ENCODE measurements at regions not wholly inside any gene's neighbourhood (a gene's known extent, or its start where the extent isn't known, plus 50 kb on each side); places are given as distances from the start of the nearest gene placed in this dataset.

DNA sequence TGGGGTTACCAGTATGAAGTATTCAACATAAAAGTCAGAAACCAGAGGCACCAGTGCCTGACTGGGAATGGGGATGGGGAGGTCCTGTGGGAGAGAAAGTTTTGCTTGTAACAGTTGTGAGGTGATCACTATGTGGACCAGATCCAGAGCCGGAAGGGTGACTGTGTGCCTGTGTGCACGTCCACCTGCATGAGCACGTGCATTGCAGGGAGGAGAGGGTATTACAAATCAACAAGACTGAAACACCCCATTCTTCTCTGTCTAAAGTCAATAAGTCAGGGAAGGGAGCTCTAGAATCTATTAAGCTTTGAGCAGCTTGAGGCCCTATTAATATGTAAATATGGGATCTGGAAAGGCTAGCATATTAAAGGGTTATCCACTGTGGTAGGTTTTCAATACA is 241.0 kb upstream of the ACVR2A start:
- no peak for TF ChIP-seq CTCF (conservative IDR thresholded peaks at IDR 0.05)
- TF ChIP-seq EZH2 (IDR thresholded peaks at IDR 0.05; ENCODE audit: low read depth), result no peak
